ENCODE measurements at regions not wholly inside any gene's neighbourhood (a gene's known extent, or its start where the extent isn't known, plus 50 kb on each side); places are given as distances from the start of the nearest gene placed in this dataset.

DNA sequence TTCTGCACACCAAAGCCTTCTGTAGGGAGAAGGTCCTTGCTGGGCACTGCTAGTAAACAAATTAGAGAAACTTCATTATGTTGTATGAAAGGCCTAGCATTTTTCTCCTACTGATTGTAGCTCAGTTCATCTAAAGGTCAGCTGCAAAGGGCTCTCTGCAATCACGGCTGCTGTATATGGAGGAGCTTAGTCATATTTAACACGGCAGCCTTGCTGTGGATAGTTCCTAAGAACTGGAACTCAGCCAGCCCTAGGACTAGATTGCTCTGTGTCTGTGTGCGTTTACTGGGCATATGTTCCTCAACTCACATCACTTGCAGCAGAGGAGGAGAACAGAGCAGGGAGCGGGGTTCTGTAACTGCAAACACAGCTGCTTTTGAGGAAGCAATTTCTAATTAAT lies 1103.9 kb upstream of the KLHL29 start:
- DNase-seq (ENCODE audit: low read depth), result peak; percentile 28
- TF ChIP-seq, protein P1, sequence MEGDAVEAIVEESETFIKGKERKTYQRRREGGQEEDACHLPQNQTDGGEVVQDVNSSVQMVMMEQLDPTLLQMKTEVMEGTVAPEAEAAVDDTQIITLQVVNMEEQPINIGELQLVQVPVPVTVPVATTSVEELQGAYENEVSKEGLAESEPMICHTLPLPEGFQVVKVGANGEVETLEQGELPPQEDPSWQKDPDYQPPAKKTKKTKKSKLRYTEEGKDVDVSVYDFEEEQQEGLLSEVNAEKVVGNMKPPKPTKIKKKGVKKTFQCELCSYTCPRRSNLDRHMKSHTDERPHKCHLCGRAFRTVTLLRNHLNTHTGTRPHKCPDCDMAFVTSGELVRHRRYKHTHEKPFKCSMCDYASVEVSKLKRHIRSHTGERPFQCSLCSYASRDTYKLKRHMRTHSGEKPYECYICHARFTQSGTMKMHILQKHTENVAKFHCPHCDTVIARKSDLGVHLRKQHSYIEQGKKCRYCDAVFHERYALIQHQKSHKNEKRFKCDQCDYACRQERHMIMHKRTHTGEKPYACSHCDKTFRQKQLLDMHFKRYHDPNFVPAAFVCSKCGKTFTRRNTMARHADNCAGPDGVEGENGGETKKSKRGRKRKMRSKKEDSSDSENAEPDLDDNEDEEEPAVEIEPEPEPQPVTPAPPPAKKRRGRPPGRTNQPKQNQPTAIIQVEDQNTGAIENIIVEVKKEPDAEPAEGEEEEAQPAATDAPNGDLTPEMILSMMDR (IDR thresholded peaks at IDR 0.05; ENCODE audit: insufficient read depth, low read depth, low read length), result no peak
- CTCF ChIA-PET, result no interaction called here
- Histone ChIP-seq H3K36me3 (ENCODE audit: control insufficient read depth, insufficient read depth, low read length) (no peaks in the 10 kb centered on the region), H3K4me3 (ENCODE audit: low read depth, low read length) (no peak overlapping the region), H3K27me3 (ENCODE audit: control insufficient read depth, insufficient read depth, low read length) (no peaks in the 10 kb centered on the region)
- POLR2A ChIA-PET, result no interaction called here

DNA sequence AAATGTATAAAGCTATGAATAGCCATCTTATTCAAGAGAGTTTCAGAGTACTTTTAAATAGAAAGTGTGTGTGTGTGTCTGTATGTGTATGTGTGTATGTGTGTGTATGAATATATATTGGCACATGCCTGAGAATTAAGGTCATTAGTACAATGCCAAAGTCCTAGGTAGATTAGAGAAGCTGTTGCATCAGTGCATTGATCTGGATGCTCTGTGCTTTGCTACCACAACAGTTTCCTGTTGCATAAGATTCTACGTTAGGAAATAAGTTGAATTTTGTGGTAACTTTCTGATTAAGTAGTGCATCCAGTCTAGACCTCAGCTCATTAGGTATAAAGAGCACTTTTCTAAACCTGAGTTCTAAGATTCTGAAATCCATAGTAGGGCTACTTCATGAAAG lies 1102.8 kb upstream of the KLHL29 start:
- Histone ChIP-seq H3K4me3 (ENCODE audit: low read depth, low read length) (no peak overlapping the region), H3K27me3 (ENCODE audit: control insufficient read depth, insufficient read depth, low read length) (no peaks in the 10 kb centered on the region), H3K36me3 (ENCODE audit: control insufficient read depth, insufficient read depth, low read length) (no peaks in the 10 kb centered on the region)
- POLR2A ChIA-PET, result interaction anchor here (0.6 kb wide), 1 partner anchor 171 kb away, joined by 3 read pairs; no protein-coding TSS in a partner anchor
- CTCF ChIA-PET, result interaction anchor here (1.0 kb wide), 1 partner anchor 46 kb away, joined by 3 read pairs; no protein-coding TSS in a partner anchor
- TF ChIP-seq, protein P1 (IDR thresholded peaks at IDR 0.05; ENCODE audit: insufficient read depth, low read depth, low read length), result no peak
- DNase-seq (ENCODE audit: low read depth), result no peak

DNA sequence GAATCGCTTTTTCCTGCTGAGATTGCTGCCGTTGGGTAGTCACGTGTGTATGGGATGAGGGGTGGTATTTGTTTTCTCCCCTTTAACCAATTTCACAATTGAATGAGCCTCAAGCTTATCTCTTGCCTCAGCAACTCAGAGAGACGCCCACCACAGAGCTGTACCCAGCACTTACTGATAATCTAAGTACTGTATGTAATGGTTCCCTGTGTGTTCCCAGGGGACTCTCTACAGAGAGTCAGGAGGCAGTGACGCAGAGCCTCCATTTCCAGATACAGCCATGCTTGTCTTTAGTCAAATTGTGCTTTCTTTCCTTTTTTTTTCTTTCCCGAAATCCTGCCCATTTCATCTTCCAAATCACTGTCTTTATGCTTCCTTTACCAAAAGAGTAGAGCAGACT lies 1102.1 kb upstream of the KLHL29 start:
- H3K4me3 ChIP-seq (ENCODE audit: low read depth, low read length), result no peak overlapping the region
- no peaks in the 10 kb centered on the region for H3K36me3 ChIP-seq (ENCODE audit: control insufficient read depth, insufficient read depth, low read length)
- no peak for DNase-seq (ENCODE audit: low read depth)
- CTCF ChIA-PET, result interaction anchor here (1.0 kb wide), 1 partner anchor 45 kb away, joined by 3 read pairs; no protein-coding TSS in a partner anchor
- POLR2A ChIA-PET, result no interaction called here
- no peaks in the 10 kb centered on the region for H3K27me3 ChIP-seq (ENCODE audit: control insufficient read depth, insufficient read depth, low read length)
- TF ChIP-seq, protein P1 (IDR thresholded peaks at IDR 0.05; ENCODE audit: insufficient read depth, low read depth, low read length), result no peak

DNA sequence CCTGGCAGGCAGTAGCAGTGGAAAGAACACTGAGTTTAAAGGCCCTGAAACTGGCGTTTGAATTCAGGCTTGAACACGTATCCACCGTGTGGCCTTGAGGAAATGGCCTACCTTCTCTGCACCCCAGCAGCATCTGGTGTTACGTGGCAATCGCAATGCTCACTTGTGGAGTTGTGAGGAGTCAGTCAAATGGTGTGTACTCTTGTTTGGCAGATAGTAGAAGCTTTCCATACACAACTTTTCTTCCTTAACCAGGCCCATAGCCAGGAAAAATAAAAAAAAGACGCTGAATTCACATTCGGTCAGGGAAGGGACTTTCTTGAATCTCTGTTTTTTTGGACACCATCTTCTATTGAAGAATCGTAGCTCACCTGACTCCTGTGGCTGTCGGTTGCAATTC lies 1101.5 kb upstream of the KLHL29 start:
- ChIA-PET CTCF (no interaction called here), POLR2A (no interaction called here)
- Histone ChIP-seq H3K36me3 (ENCODE audit: control insufficient read depth, insufficient read depth, low read length) (no peaks in the 10 kb centered on the region), H3K4me3 (ENCODE audit: low read depth, low read length) (no peak overlapping the region), H3K27me3 (ENCODE audit: control insufficient read depth, insufficient read depth, low read length) (no peaks in the 10 kb centered on the region)
- no peak for DNase-seq (ENCODE audit: low read depth)
- TF ChIP-seq, protein P1 (IDR thresholded peaks at IDR 0.05; ENCODE audit: insufficient read depth, low read depth, low read length), result no peak

DNA sequence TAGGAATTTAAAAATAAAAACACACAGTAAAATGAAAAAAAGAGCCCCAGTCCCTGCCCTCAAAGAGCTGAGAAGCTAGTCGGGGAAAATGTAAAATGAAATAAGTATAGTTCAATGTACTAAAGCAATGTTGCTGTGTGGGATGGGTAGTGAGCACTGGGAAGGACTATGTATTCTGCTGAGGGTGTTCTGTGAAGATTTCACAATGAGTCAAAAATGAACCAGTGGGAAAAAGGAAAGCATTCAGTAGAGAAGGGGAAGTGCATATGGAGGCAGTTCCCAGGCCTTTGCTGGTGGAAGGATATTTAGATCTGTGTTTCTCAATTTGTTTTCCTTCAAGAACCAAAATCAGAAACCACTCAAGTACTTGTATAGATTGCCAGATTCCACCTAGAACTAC lies 1094.7 kb upstream of the KLHL29 start:
- Histone ChIP-seq H3K36me3 (ENCODE audit: control insufficient read depth, insufficient read depth, low read length) (no peaks in the 10 kb centered on the region), H3K4me3 (ENCODE audit: low read depth, low read length) (no peak overlapping the region), H3K27me3 (ENCODE audit: control insufficient read depth, insufficient read depth, low read length) (no peaks in the 10 kb centered on the region)
- DNase-seq (ENCODE audit: low read depth), result no peak
- TF ChIP-seq, protein P1 (IDR thresholded peaks at IDR 0.05; ENCODE audit: insufficient read depth, low read depth, low read length), result no peak
- ChIA-PET POLR2A (no interaction called here), CTCF (no interaction called here)

All from BJ (cell line).